ENCODE measurements at regions not wholly inside any gene's neighbourhood (a gene's known extent, or its start where the extent isn't known, plus 50 kb on each side); places are given as distances from the start of the nearest gene placed in this dataset.

DNA sequence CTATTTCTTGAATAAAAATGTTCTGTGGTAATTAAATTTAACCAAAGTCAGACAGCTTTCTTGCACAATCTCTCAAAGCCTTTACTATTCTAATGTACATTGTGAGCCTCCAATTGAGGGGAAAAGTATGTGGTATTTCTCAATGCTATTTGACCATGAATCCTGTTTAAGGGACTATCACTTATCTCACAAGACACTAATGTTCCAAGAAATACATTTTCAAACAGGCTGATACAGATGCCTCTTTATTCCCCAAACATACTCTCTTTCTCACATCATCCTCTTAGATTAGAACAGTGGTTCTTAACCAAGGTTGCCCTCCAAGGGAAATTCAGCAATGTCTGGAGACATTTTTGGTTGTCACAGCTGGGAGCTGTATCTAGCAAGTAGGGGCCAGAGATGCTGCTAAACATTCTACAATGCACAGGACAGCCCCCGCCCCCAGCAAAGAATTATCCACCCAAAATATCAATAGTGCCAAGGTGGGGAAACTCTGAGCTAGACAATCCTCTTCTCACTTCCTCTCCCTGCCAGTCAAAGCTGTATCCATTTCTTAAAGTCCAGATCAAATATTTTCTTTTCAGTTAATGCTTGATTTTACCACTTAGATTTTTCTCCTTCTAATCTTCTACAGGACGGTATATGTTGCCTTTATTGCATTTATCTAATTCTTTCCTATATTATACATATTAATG is 129.2 kb upstream of the TRIM2 start:
- H3K36me3 ChIP-seq (ENCODE audit: control insufficient read depth in 3 of 3, insufficient read depth in 3 of 3, low read length in 3 of 3): no peaks in the 10 kb centered on the region
- H3K27me3 ChIP-seq (ENCODE audit: control insufficient read depth in 3 of 3, insufficient read depth in 3 of 3, low read length in 3 of 3): no peaks in the 10 kb centered on the region
- no peak overlapping the region for H3K4me3 ChIP-seq (ENCODE audit: low read length in 3 of 3)
- no peak overlapping the region for H3K27ac ChIP-seq (ENCODE audit: low read depth, low read length)
- H3K9me3 ChIP-seq (ENCODE audit: control insufficient read depth in 3 of 3, low read length in 3 of 3): no peaks in the 10 kb centered on the region
- no peaks in the 10 kb centered on the region for H3K4me1 ChIP-seq (ENCODE audit: control insufficient read depth in 3 of 3, insufficient read depth in 3 of 3, low read length in 3 of 3)
- no peak overlapping the region for H3K9ac ChIP-seq (ENCODE audit: low read depth in 1 of 3, low read length in 3 of 3)

DNA sequence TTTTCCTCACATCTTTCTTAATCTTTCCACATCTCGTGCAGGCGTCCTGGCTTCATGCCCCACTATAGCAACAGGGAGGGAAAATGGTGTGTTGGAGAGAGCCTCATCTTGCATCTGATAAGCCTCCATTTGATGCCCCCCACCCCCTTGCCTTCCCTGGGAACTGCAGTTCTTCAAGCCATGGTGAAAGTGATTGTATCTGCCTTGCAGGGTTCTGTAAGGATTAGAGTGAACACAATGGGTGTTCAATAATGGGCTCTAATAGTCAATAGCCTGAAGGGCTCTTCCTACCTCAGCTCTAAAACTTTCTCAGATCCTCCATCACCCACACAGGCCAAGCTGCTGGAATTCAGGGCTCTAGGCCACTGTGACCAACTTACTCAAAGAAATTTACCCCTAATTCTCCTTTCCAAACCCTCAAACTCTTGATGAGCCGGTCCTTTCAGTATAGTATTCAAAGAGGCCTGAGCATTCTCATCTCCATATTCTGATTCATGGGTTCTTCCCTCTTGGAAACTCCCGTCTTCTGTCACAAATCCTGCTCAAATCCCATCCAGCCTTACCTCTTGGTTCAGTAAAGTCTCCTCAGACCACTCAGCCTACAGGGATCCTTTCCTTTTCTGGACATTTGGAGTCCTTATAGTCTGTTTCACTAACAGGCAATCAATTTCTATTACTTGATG is 128.3 kb upstream of the TRIM2 start:
- Histone ChIP-seq H3K27ac (ENCODE audit: low read depth, low read length) (no peak overlapping the region), H3K36me3 (ENCODE audit: control insufficient read depth in 3 of 3, insufficient read depth in 3 of 3, low read length in 3 of 3) (no peaks in the 10 kb centered on the region), H3K9me3 (ENCODE audit: control insufficient read depth in 3 of 3, low read length in 3 of 3) (no peaks in the 10 kb centered on the region)

DNA sequence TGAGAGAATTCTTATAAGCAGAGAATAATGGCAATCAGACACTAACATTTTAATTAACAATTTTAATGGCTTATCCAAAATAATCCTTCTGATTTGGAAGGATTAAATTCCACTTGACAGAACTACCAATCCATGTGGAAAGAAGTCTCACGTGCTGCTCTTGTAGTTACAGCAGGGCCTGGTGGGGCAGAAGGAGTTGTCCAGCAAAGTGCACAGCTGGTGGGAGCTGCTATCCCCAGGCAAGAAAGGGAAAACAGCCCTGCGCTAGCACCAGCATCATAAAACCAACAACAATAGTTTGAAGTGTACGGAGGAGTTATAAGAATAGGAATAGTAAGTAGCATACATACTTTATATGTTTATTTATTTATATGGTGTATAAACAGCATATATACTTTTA is 127.4 kb upstream of the TRIM2 start:
- no peaks in the 10 kb centered on the region for H3K36me3 ChIP-seq (ENCODE audit: control insufficient read depth in 3 of 3, insufficient read depth in 3 of 3, low read length in 3 of 3)
- H3K4me1 ChIP-seq (ENCODE audit: control insufficient read depth in 3 of 3, insufficient read depth in 3 of 3, low read length in 3 of 3): no peaks in the 10 kb centered on the region
- H3K4me3 ChIP-seq (ENCODE audit: low read length in 3 of 3): no peak overlapping the region
- no peak overlapping the region for H3K9ac ChIP-seq (ENCODE audit: low read depth in 1 of 3, low read length in 3 of 3)
- H3K9me3 ChIP-seq (ENCODE audit: control insufficient read depth in 3 of 3, low read length in 3 of 3): no peaks in the 10 kb centered on the region
- no peak overlapping the region for H3K27ac ChIP-seq (ENCODE audit: low read depth, low read length)
- no peaks in the 10 kb centered on the region for H3K27me3 ChIP-seq (ENCODE audit: control insufficient read depth in 3 of 3, insufficient read depth in 3 of 3, low read length in 3 of 3)

More for the DNA sequence above, 128.3 kb upstream of the TRIM2 start:
- Histone ChIP-seq H3K27me3 (ENCODE audit: control insufficient read depth in 3 of 3, insufficient read depth in 3 of 3, low read length in 3 of 3) (no peaks in the 10 kb centered on the region), H3K9ac (ENCODE audit: low read depth in 1 of 3, low read length in 3 of 3) (no peak overlapping the region), H3K4me3 (ENCODE audit: low read length in 3 of 3) (no peak overlapping the region), H3K4me1 (ENCODE audit: control insufficient read depth in 3 of 3, insufficient read depth in 3 of 3, low read length in 3 of 3) (no peaks in the 10 kb centered on the region)

DNA sequence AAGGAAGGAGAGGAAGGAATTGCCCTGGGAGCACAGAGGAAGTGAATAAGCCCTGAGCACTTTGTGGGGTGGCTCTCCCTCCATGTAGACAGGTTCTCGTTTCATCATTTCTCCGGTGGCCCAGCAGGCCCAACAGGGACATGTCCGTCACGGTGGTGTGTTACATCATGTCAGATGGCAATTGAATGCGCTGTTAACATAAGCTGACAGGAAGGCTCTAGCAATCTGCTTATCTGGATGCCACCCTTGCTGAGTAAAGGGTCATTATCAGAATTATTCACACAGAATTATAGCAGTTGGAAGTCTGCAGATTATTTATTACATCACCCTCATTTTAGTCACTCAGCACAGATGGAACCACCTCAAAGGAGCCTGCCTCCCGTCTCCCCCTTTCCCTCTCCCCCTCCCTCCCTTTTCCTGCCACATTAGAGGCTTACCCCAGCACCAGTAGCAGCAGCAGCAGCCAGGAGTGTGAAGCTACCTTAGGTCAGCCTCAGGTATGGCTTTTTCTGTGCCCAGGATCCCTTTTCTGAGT is 124.3 kb upstream of the TRIM2 start:
- no peaks in the 10 kb centered on the region for H3K27me3 ChIP-seq (ENCODE audit: control insufficient read depth in 3 of 3, insufficient read depth in 3 of 3, low read length in 3 of 3)
- H3K4me1 ChIP-seq (ENCODE audit: control insufficient read depth in 3 of 3, insufficient read depth in 3 of 3, low read length in 3 of 3): peaks cover 0 to 6% (median 2%) of the 10 kb centered on the region in 3 donors
- no peak overlapping the region for H3K27ac ChIP-seq (ENCODE audit: low read depth, low read length)
- no peak overlapping the region for H3K4me3 ChIP-seq (ENCODE audit: low read length in 3 of 3)
- no peaks in the 10 kb centered on the region for H3K36me3 ChIP-seq (ENCODE audit: control insufficient read depth in 3 of 3, insufficient read depth in 3 of 3, low read length in 3 of 3)
- no peak overlapping the region for H3K9ac ChIP-seq (ENCODE audit: low read depth in 1 of 3, low read length in 3 of 3)
- no peaks in the 10 kb centered on the region for H3K9me3 ChIP-seq (ENCODE audit: control insufficient read depth in 3 of 3, low read length in 3 of 3)

DNA sequence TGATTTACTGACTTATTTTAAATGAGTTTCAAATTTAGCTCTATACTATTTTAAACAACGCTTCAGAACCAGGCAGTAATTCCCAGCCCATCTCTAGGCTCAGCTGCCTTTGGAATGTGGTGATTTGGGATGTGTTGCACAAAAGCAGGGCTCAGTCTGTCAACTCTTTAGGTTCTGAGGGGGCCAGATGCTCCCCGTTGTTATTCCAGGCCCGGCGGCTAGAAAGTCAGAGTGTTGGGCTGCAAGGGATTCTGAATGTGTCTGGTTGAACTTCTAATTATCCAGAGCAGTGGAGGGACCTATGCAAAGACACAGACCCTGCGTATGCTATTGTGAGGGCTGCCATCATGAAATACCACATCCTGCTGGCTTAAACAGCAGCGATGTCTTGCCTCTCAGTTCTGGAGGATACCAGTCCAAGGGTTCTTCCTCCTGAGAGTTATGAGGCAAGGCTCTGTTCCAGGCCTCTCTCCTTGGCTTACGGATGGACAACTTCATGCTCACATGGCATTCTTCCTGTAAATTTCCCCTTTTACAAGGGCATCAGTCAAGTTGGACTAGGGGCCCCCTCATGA is 123.2 kb upstream of the TRIM2 start:
- Histone ChIP-seq H3K4me3 (ENCODE audit: low read length in 3 of 3) (no peak overlapping the region), H3K9me3 (ENCODE audit: control insufficient read depth in 3 of 3, low read length in 3 of 3) (no peaks in the 10 kb centered on the region), H3K36me3 (ENCODE audit: control insufficient read depth in 3 of 3, insufficient read depth in 3 of 3, low read length in 3 of 3) (no peaks in the 10 kb centered on the region), H3K9ac (ENCODE audit: low read depth in 1 of 3, low read length in 3 of 3) (no peak overlapping the region), H3K27me3 (ENCODE audit: control insufficient read depth in 3 of 3, insufficient read depth in 3 of 3, low read length in 3 of 3) (no peaks in the 10 kb centered on the region), H3K27ac (ENCODE audit: low read depth, low read length) (no peak overlapping the region), H3K4me1 (ENCODE audit: control insufficient read depth in 3 of 3, insufficient read depth in 3 of 3, low read length in 3 of 3) (peaks cover 0 to 14% (median 4%) of the 10 kb centered on the region in 3 donors)

DNA sequence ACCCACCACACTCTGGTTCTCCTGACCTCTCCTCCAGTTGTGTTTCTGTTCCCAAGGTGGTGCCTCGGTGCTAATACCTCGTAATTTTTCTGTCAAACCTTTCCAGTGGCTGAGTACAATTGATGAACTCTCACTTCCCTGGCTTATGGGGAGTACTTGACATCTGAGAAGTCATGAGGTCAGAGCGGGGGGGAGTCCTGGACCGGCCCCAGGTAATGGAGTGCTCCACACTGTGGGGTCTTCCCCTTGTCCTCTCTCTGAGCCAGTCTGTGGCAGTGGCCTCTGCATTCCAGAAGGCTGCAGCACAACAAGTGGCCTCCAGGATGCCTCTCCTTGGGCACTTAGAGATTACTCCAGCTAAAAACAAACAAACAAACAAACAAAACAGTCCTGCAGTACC is 122.5 kb upstream of the TRIM2 start:
- Histone ChIP-seq H3K4me3 (ENCODE audit: low read length in 3 of 3) (no peak overlapping the region), H3K36me3 (ENCODE audit: control insufficient read depth in 3 of 3, insufficient read depth in 3 of 3, low read length in 3 of 3) (no peaks in the 10 kb centered on the region), H3K27me3 (ENCODE audit: control insufficient read depth in 3 of 3, insufficient read depth in 3 of 3, low read length in 3 of 3) (no peaks in the 10 kb centered on the region), H3K4me1 (ENCODE audit: control insufficient read depth in 3 of 3, insufficient read depth in 3 of 3, low read length in 3 of 3) (peaks cover 0 to 14% (median 4%) of the 10 kb centered on the region in 3 donors), H3K9ac (ENCODE audit: low read depth in 1 of 3, low read length in 3 of 3) (no peak overlapping the region), H3K27ac (ENCODE audit: low read depth, low read length) (no peak overlapping the region), H3K9me3 (ENCODE audit: control insufficient read depth in 3 of 3, low read length in 3 of 3) (no peaks in the 10 kb centered on the region)

DNA sequence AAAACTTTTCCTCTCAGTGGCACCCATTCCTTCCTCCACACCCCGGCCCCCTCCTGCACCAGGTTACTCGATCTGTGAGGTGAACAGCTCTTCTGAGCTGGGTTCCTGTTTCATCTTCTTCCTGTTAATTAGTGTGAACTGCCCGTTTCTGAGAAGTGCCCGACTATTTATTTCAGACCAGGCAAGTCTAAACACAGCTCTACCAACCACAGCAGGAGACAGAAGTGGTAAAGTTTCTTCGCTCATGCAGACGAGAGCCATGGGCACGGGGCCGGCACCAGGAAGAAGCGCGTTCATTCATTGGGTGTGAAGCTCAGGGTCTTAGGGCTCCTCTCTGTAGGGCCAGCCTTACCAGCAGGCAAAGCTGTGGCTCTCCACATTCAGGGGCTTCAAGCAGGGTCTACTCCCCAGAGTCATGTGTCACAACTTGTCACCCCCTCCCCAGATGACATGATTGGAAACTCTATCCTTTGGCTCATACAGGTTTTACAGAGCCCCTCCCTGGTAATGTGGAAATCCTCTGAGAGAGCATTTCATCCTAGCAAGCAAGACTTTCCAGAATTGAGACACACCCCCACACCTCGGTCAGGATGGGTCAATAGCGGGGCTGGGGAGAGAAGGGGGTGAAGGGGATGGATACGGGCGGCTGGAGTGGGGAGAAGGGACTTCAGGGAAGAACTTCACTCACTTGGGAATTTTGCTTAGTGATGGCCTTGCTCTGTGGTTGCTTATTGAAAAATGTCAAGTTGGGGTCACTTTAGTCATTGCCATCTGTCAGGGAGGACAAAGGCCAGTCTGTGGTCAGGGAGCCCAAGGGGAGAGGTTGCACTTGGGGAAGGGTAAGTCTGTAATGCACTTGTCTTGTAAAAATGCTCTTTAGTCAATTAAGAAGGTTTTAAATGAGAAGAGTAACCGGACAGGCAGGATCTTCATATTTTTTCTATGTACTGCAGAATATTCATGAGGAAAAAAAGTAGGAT is 121.6 kb upstream of the TRIM2 start:
- no peaks in the 10 kb centered on the region for H3K36me3 ChIP-seq (ENCODE audit: control insufficient read depth in 3 of 3, insufficient read depth in 3 of 3, low read length in 3 of 3)
- H3K4me3 ChIP-seq (ENCODE audit: low read length in 3 of 3): no peak overlapping the region
- no peaks in the 10 kb centered on the region for H3K27me3 ChIP-seq (ENCODE audit: control insufficient read depth in 3 of 3, insufficient read depth in 3 of 3, low read length in 3 of 3)
- no peaks in the 10 kb centered on the region for H3K9me3 ChIP-seq (ENCODE audit: control insufficient read depth in 3 of 3, low read length in 3 of 3)
- peaks cover 0 to 14% (median 4%) of the 10 kb centered on the region in 3 donors for H3K4me1 ChIP-seq (ENCODE audit: control insufficient read depth in 3 of 3, insufficient read depth in 3 of 3, low read length in 3 of 3)
- no peak overlapping the region for H3K27ac ChIP-seq (ENCODE audit: low read depth, low read length)
- H3K9ac ChIP-seq (ENCODE audit: low read depth in 1 of 3, low read length in 3 of 3): no peak overlapping the region

DNA sequence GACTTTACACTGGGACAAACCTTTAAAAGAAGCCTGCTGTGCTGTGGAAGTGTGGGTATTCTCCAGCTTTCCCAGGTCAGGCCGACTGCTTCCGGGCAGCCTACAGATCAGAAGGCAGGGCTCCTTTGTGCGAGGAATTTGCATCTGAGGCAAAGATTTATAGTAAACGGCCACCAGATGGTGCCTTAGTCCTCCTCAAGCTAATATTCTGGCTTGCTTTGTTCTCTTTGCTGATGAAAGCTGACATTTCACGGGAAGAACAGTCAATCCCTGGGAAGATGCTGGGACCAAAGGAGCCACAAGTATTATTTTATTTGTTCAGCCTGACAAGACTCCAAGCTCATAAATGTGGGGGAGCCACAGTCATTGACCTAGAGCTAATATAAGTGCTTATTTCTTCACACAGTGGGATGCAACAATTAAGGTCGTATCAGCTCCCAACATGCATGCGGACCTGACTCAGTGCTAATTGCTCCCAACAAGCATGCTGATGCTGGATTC is 120.7 kb upstream of the TRIM2 start:
- Histone ChIP-seq H3K27ac (ENCODE audit: low read depth, low read length) (no peak overlapping the region), H3K4me1 (ENCODE audit: control insufficient read depth in 3 of 3, insufficient read depth in 3 of 3, low read length in 3 of 3) (peaks cover 0 to 14% (median 4%) of the 10 kb centered on the region in 3 donors), H3K27me3 (ENCODE audit: control insufficient read depth in 3 of 3, insufficient read depth in 3 of 3, low read length in 3 of 3) (no peaks in the 10 kb centered on the region), H3K4me3 (ENCODE audit: low read length in 3 of 3) (no peak overlapping the region), H3K36me3 (ENCODE audit: control insufficient read depth in 3 of 3, insufficient read depth in 3 of 3, low read length in 3 of 3) (no peaks in the 10 kb centered on the region), H3K9ac (ENCODE audit: low read depth in 1 of 3, low read length in 3 of 3) (no peak overlapping the region), H3K9me3 (ENCODE audit: control insufficient read depth in 3 of 3, low read length in 3 of 3) (no peaks in the 10 kb centered on the region)

DNA sequence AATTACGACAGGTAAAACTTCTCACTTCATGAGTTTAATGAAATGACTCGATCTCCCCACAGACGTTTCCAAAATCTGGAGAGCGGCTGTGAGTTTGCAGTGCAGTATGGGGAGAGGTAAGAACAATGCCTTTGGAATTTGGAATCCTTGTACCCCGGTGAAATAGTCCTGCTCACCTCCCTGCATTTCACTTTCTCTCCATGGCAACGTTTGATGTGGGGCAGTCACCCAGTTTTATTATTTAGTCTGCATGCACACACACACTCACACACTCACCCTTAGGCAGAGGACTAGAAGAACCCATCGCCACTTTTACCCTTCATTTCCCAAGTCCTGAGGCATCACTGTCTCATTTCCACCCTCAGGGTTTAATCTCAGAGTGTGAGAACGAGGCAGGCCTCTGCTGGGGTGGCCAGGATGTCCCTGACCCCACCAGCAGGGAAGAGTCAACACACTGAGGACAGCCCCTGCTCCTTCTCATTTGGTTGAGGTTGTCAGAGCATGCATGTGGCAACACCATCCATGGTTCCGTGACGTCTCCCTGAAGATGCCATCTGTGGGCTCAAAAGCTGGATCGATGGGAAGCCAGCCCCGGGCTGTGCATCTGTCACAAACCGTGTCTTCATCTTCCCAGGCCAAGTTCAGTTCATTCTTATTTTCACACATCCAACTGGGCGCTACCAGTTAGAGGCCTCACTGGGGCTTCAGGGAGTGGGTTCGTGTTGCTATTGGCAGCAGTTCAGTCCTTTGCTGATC is 119.8 kb upstream of the TRIM2 start:
- no peaks in the 10 kb centered on the region for H3K9me3 ChIP-seq (ENCODE audit: control insufficient read depth in 3 of 3, low read length in 3 of 3)
- peaks cover 0 to 14% (median 4%) of the 10 kb centered on the region in 3 donors for H3K4me1 ChIP-seq (ENCODE audit: control insufficient read depth in 3 of 3, insufficient read depth in 3 of 3, low read length in 3 of 3)
- peak overlapping the region in 1 of 3 donors; percentile 25 for H3K9ac ChIP-seq (ENCODE audit: low read depth in 1 of 3, low read length in 3 of 3)
- no peak overlapping the region for H3K27ac ChIP-seq (ENCODE audit: low read depth, low read length)
- H3K36me3 ChIP-seq (ENCODE audit: control insufficient read depth in 3 of 3, insufficient read depth in 3 of 3, low read length in 3 of 3): no peaks in the 10 kb centered on the region
- H3K27me3 ChIP-seq (ENCODE audit: control insufficient read depth in 3 of 3, insufficient read depth in 3 of 3, low read length in 3 of 3): no peaks in the 10 kb centered on the region
- H3K4me3 ChIP-seq (ENCODE audit: low read length in 3 of 3): no peak overlapping the region
